ENCODE measurements at regions not wholly inside any gene's neighbourhood (a gene's known extent, or its start where the extent isn't known, plus 50 kb on each side); places are given as distances from the start of the nearest gene placed in this dataset.

DNA sequence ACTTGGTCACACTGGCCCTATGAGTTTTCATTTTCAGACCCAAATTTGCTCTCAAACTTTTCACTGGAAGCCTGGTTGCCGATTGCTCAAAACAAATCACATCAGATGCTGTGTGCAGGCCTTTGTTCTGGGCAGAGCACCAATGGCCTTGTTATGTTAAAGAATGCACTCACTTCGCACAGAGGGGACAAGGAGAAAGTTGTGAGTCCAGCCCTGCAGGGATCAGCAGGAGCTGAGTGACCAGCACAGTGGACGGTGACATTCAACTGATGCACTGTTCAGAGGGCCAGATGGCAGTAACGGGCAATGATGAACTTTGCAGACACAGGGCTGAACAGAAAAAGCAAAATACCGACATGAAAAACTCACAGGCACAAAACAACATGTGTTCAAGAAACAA, 86.1 kb downstream of the BARX1 start:
- POLR2A ChIA-PET = no interaction called here
- no peak for DNase-seq (ENCODE audit: extremely low spot score)

DNA sequence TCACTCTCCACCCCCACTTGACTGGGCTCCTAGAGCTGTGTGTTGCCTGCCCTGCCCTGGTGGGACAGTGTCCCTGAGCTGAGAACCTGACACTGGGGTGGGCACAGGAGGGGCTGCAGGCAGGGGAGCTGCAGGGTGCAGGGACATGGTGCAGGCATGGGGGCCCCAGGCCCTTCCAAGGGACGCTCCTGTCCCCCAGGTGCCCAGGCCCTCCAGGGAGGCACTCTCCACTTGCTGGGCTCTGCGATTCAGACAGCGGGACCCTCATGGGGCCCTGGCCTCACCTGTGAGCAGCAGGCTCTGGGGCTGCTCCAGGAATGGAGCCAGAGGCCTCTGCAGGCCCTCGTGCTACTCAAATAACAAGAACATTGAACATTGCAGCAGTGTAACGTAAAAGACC, 89.4 kb downstream of the BARX1 start:
- DNase-seq (ENCODE audit: extremely low spot score) = no peak
- ChIA-PET CTCF (no interaction called here), POLR2A (no interaction called here)
- TF ChIP-seq, protein P1, sequence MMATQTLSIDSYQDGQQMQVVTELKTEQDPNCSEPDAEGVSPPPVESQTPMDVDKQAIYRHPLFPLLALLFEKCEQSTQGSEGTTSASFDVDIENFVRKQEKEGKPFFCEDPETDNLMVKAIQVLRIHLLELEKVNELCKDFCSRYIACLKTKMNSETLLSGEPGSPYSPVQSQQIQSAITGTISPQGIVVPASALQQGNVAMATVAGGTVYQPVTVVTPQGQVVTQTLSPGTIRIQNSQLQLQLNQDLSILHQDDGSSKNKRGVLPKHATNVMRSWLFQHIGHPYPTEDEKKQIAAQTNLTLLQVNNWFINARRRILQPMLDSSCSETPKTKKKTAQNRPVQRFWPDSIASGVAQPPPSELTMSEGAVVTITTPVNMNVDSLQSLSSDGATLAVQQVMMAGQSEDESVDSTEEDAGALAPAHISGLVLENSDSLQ (IDR thresholded peaks at IDR 0.05) = no peak

More for the DNA sequence above, 86.1 kb downstream of the BARX1 start:
- CTCF ChIA-PET = no interaction called here
- TF ChIP-seq TARDBP (IDR thresholded peaks at IDR 0.05) (no peak), LEF1 (IDR thresholded peaks at IDR 0.05; ENCODE audit: borderline replicate concordance) (no peak), BHLHE40 (IDR thresholded peaks at IDR 0.05; ENCODE audit: borderline replicate concordance) (no peak), SUZ12 (IDR thresholded peaks at IDR 0.05) (no peak), NFRKB (IDR thresholded peaks at IDR 0.05) (no peak), CTBP1 (IDR thresholded peaks at IDR 0.05; ENCODE audit: borderline replicate concordance) (no peak), FOXK2 (IDR thresholded peaks at IDR 0.05) (no peak), FOXA1 (IDR thresholded peaks at IDR 0.05) (no peak), ARNT (IDR thresholded peaks at IDR 0.05) (no peak)

DNA sequence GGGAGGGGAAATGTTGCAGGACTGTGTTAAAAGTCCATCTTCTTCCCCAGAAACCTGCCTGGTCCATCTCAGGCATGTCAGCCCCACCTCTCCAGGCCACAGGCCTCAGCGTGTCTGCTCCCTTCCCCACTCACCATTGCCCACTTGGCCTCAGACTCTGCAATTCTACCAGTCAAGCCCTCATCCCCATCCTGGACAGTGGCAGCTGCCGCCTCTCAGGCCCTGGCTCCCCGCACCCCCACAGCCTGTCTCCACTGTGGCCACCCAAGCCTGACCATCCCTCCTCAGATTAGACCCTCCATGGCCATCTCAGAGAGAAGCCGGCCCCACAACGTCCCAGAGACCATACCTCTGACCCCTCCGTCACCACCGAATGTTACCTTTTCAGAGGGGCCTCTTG, 89.9 kb downstream of the BARX1 start:
- DNase-seq (ENCODE audit: extremely low spot score) = no peak
- ChIA-PET POLR2A (no interaction called here), CTCF (no interaction called here)
- no peak for TF ChIP-seq ZNF384 (IDR thresholded peaks at IDR 0.05)
- TF ChIP-seq FOXM1 (IDR thresholded peaks at IDR 0.05; ENCODE audit: borderline replicate concordance) = no peak
- TF ChIP-seq CTBP1 (IDR thresholded peaks at IDR 0.05; ENCODE audit: borderline replicate concordance) = no peak
- no peak for TF ChIP-seq SUZ12 (IDR thresholded peaks at IDR 0.05)
- TF ChIP-seq LEF1 (IDR thresholded peaks at IDR 0.05; ENCODE audit: borderline replicate concordance) = no peak
- TF ChIP-seq FOXA1 (IDR thresholded peaks at IDR 0.05) = no peak
- no peak for TF ChIP-seq ARNT (IDR thresholded peaks at IDR 0.05)
- no peak for TF ChIP-seq TARDBP (IDR thresholded peaks at IDR 0.05)
- TF ChIP-seq, protein P1 (IDR thresholded peaks at IDR 0.05) = no peak
- TF ChIP-seq BHLHE40 (IDR thresholded peaks at IDR 0.05; ENCODE audit: borderline replicate concordance) = no peak
- TF ChIP-seq HDGF (IDR thresholded peaks at IDR 0.05; ENCODE audit: borderline replicate concordance) = no peak
- TF ChIP-seq NFRKB (IDR thresholded peaks at IDR 0.05) = no peak

DNA sequence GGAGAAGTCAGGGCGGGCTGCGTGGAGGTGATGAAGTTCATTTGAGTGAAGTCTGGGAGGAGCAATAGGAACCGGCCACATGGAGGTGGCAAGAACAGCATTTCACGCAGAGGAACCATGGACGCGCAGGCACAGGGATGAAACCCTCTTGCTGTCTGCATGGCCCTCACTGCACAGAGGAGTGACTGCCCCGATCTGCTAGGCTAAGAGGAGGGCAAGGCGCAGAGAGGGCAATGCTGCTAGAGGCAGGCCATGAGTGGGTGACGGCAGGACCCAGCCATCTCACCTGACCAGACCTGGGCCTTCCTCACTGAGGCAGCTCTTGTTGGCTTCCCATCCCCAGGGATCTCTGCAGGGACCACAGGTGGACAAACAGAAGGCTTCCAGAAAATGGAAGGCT, 90.3 kb downstream of the BARX1 start:
- ChIA-PET POLR2A (no interaction called here), CTCF (no interaction called here)

DNA sequence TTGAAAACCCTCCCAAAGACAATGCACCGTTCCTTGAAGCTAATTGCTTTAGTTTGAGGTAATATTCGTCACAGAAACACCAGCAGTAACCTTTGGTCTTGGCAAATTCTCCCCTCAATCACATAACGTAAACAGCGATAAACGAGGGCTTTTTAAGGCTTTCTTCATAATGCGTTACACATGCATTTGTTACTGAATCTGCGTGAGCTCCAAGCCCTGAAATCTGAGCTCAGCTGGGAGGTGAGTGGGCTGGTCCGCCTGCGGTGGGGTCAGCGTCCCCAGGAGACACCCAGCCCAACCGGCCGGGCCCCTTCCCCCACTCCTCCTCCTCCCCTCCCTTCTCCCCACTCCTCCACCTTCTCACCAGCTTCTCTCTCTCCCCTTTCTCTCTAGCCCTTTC, 91.1 kb downstream of the BARX1 start:
- ChIA-PET POLR2A (no interaction called here), CTCF (no interaction called here)
- no peak for DNase-seq (ENCODE audit: extremely low spot score)
- TF ChIP-seq NFRKB (IDR thresholded peaks at IDR 0.05) = no peak
- no peak for TF ChIP-seq LEF1 (IDR thresholded peaks at IDR 0.05; ENCODE audit: borderline replicate concordance)
- no peak for TF ChIP-seq CTBP1 (IDR thresholded peaks at IDR 0.05; ENCODE audit: borderline replicate concordance)
- TF ChIP-seq FOXA1 (IDR thresholded peaks at IDR 0.05) = no peak
- TF ChIP-seq SP1 (IDR thresholded peaks at IDR 0.05) = no peak
- TF ChIP-seq HDGF (IDR thresholded peaks at IDR 0.05; ENCODE audit: borderline replicate concordance) = no peak
- no peak for TF ChIP-seq ELF4 (IDR thresholded peaks at IDR 0.05)
- TF ChIP-seq BHLHE40 (IDR thresholded peaks at IDR 0.05; ENCODE audit: borderline replicate concordance) = no peak

More for the DNA sequence above, 90.3 kb downstream of the BARX1 start:
- TF ChIP-seq SUZ12 (IDR thresholded peaks at IDR 0.05) (no peak), NFRKB (IDR thresholded peaks at IDR 0.05) (no peak), FOXM1 (IDR thresholded peaks at IDR 0.05; ENCODE audit: borderline replicate concordance) (no peak), SP1 (IDR thresholded peaks at IDR 0.05) (no peak), ZNF384 (IDR thresholded peaks at IDR 0.05) (no peak), ARNT (IDR thresholded peaks at IDR 0.05) (no peak), LEF1 (IDR thresholded peaks at IDR 0.05; ENCODE audit: borderline replicate concordance) (no peak), BHLHE40 (IDR thresholded peaks at IDR 0.05; ENCODE audit: borderline replicate concordance) (no peak), FOXK2 (IDR thresholded peaks at IDR 0.05) (no peak), CTBP1 (IDR thresholded peaks at IDR 0.05; ENCODE audit: borderline replicate concordance) (no peak), HDGF (IDR thresholded peaks at IDR 0.05; ENCODE audit: borderline replicate concordance) (no peak)
- DNase-seq (ENCODE audit: extremely low spot score) = no peak

DNA sequence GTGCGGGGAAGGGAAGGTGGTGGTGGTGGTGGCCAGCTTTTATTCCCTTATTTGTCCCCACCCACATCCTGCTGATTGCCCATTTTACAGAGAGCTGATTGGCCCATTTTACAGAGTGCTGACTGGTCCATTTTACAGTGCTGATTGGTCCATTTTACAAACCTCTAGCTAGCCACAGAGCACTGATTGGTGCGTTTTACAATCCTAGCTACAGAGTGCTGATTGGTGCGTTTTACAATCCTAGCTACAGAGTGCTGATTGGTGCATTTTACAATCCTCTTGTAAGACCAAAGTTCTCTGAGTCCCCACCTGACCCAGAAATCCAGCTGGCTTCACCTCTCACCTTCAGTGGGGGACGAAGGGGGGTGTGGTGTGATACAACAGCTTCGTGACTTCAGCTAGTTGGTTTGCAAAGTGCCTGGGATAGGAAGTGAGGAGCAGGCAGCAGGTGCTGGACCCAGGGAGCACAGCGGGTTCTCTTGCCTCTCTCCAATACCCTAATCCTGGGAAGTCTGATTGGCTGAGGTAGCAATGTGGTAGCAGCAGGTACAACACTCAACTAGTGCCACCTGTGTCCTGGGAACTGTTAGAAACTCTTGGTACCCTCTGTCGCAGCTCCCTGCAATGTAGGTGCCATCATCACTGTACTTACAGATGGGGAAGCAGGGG, 92.1 kb downstream of the BARX1 start:
- POLR2A ChIA-PET = no interaction called here
- TF ChIP-seq CTBP1 (IDR thresholded peaks at IDR 0.05; ENCODE audit: borderline replicate concordance) (no peak), BHLHE40 (IDR thresholded peaks at IDR 0.05; ENCODE audit: borderline replicate concordance) (no peak)
- CTCF ChIA-PET = no interaction called here
- DNase-seq (ENCODE audit: extremely low spot score) = no peak

DNA sequence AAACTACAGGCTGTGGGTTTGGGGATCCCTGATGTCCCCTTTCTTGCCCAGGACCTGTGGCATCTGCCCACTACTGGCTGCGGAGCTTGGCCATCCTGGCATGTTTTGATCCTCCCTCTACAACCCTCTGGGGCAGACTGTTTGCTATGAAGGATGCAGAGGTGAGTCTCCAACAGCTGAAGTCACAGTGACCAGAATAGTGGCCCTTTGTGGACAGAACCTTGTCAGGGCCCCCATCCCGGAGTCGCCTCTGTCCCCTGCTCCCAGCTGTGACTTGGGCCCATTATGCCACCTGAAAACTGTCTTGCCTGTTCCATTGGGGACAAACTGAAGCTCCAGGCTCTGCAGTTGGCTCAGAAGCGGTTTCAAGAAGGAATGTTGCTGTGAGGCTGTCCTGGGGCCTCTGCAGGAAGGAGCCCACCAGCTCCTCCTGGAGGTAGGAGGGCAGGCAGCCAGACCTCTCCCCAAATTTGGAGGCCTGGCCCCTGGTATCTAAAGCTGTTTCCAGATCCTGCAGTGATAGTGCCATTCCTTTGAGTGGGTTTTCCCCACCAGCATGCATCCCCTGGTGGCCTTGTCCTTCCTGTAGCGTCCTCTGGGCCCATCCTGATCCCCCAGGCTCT, 93.3 kb downstream of the BARX1 start:
- CTCF ChIA-PET = no interaction called here
- no peak for DNase-seq (ENCODE audit: extremely low spot score)
- POLR2A ChIA-PET = no interaction called here
- no peak for TF ChIP-seq ZNF384 (IDR thresholded peaks at IDR 0.05)
- no peak for TF ChIP-seq L3MBTL2 (conservative IDR thresholded peaks at IDR 0.05)
- TF ChIP-seq HDGF (IDR thresholded peaks at IDR 0.05; ENCODE audit: borderline replicate concordance) = no peak
- TF ChIP-seq FOXM1 (IDR thresholded peaks at IDR 0.05; ENCODE audit: borderline replicate concordance) = no peak
- TF ChIP-seq FOXA1 (IDR thresholded peaks at IDR 0.05) = no peak
- TF ChIP-seq SUZ12 (IDR thresholded peaks at IDR 0.05) = no peak
- TF ChIP-seq TARDBP (IDR thresholded peaks at IDR 0.05) = no peak
- TF ChIP-seq BHLHE40 (IDR thresholded peaks at IDR 0.05; ENCODE audit: borderline replicate concordance) = no peak

Data from HEK293T (cell line).